Esophagus muscularis mucosa (tissue), 3 donors: ENCODE measurements at regions not wholly inside any gene's neighbourhood (a gene's known extent, or its start where the extent isn't known, plus 50 kb on each side); places are given as distances from the start of the nearest gene placed in this dataset.

Experiments
- CTCF ChIP-seq, 3 experiments: fragments of 200-600 bp in 2 of 3; fragments of 450-650 bp in 1 of 3; sonication (generic) in 2 of 3; IDR thresholded peaks; one replicate each; pipeline ENCODE4 v1.5.1; 2017 to 2019; ENCODE audit warnings: antibody characterized with exemption in 3 of 3, mild to moderate bottlenecking in 2 of 3, moderate library complexity in 1 of 3
- POLR2A ChIP-seq: fragments of 450-650 bp; IDR thresholded peaks from one replicate; pipeline ENCODE4 v1.6.1; 2017; ENCODE audit warnings: antibody characterized with exemption, moderate library complexity, mild to moderate bottlenecking, low read depth
- POLR2AphosphoS5 ChIP-seq, 2 donors: sonication (generic); formaldehyde crosslinking; IDR thresholded peaks; one replicate each; pipeline ENCODE4 v1.6.1; 2017; ENCODE audit warnings: antibody characterized with exemption in 2 of 2

GRCh38 chr10:1855911-1856310 lies 118.6 kb upstream of the ADARB2 start:
- TF ChIP-seq POLR2A (no peak), POLR2AphosphoS5 (IDR thresholded peaks at IDR 0.05) (no peak), CTCF (IDR thresholded peaks at IDR 0.05) (no peak)
